Mammary epithelial cell (primary cell): ENCODE measurements at regions not wholly inside any gene's neighbourhood (a gene's known extent, or its start where the extent isn't known, plus 50 kb on each side); places are given as distances from the start of the nearest gene placed in this dataset.

Experiments
- EZH2 ChIP-seq: IDR thresholded peaks from 2 replicates; pipeline ENCODE4 v1.6.1; 2012; ENCODE audit warnings: low read length, inconsistent platforms, borderline replicate concordance
- TF ChIP-seq, protein P1 (sequence below), 2 donors: IDR thresholded peaks in 1 of 2; conservative IDR thresholded peaks in 1 of 2; 2 replicates each; pipeline ENCODE4 v1.5.1; 2011 to 2012; ENCODE audit warnings: inconsistent platforms in 2 of 2, low read length in 2 of 2, mild to moderate bottlenecking in 2 of 2, control low read depth in 1 of 2, low read depth in 1 of 2; ENCODE audit not compliant: insufficient read depth in 1 of 2; ENCODE audit errors: extremely low read depth in 1 of 2

DNA sequence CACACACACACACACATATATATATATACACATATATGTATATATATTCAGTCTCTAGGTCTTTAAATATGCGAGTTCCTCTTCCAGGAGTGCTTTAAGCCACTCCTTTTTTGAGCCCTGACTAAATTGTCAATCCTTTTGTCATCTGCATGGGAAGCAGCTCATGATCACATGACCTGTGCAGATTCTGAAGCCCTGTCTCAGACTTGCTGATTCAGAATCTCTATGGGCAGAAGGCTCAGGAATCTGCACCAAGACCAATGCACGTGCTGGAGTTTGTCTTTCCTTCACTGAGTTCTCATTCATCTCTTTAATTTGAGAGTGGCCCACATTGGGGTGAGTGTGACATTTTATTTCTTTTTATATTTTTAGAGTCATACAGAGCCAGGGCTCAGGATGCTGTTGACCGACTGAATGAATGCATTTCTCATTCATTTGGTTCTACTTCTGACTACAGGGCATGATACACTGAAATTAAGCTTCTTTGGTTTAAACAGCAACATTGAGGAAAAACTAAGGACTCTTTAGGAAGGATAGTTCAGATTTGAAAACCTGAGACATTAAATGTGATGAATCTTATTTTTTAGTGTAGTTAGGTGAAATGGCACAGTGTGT, 307.5 kb downstream of the EDEM1 start:
- TF ChIP-seq, protein P1, sequence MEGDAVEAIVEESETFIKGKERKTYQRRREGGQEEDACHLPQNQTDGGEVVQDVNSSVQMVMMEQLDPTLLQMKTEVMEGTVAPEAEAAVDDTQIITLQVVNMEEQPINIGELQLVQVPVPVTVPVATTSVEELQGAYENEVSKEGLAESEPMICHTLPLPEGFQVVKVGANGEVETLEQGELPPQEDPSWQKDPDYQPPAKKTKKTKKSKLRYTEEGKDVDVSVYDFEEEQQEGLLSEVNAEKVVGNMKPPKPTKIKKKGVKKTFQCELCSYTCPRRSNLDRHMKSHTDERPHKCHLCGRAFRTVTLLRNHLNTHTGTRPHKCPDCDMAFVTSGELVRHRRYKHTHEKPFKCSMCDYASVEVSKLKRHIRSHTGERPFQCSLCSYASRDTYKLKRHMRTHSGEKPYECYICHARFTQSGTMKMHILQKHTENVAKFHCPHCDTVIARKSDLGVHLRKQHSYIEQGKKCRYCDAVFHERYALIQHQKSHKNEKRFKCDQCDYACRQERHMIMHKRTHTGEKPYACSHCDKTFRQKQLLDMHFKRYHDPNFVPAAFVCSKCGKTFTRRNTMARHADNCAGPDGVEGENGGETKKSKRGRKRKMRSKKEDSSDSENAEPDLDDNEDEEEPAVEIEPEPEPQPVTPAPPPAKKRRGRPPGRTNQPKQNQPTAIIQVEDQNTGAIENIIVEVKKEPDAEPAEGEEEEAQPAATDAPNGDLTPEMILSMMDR (conservative IDR thresholded peaks at IDR 0.05 in 1 of 2, IDR thresholded peaks at IDR 0.05 in 1 of 2; ENCODE audit: extremely low read depth in 1 of 2, insufficient read depth in 1 of 2, low read depth in 1 of 2, low read length in 2 of 2), result no peak
- no peak for TF ChIP-seq EZH2
